Right lobe of liver (tissue), 4 donors: ENCODE measurements at regions not wholly inside any gene's neighbourhood (a gene's known extent, or its start where the extent isn't known, plus 50 kb on each side); places are given as distances from the start of the nearest gene placed in this dataset.

Experiments
- POLR2A ChIP-seq: fragments of 450-650 bp; IDR thresholded peaks from one replicate; pipeline ENCODE4 v1.6.1; 2017; ENCODE audit warnings: antibody characterized with exemption, mild to moderate bottlenecking
- TF ChIP-seq, protein P1 (sequence below), 4 donors: fragments of 200-600 bp in 3 of 4; fragments of 450-650 bp in 1 of 4; IDR thresholded peaks; one replicate each; pipeline versions ENCODE4 v1.5.1 to v1.8.0; 2016 to 2022; ENCODE audit warnings: antibody characterized with exemption in 4 of 4, mild to moderate bottlenecking in 2 of 4
- donor health status: DM: no; HTN: no; CAD: no.
- donor health status: DM: no; HTN: no; CAD: no.
- donor health status: DM: no; HTN: yes; CAD: no.

GRCh38 chr4:152072906-152073305, 312.1 kb upstream of the GATB start:
- TF ChIP-seq, protein P1, sequence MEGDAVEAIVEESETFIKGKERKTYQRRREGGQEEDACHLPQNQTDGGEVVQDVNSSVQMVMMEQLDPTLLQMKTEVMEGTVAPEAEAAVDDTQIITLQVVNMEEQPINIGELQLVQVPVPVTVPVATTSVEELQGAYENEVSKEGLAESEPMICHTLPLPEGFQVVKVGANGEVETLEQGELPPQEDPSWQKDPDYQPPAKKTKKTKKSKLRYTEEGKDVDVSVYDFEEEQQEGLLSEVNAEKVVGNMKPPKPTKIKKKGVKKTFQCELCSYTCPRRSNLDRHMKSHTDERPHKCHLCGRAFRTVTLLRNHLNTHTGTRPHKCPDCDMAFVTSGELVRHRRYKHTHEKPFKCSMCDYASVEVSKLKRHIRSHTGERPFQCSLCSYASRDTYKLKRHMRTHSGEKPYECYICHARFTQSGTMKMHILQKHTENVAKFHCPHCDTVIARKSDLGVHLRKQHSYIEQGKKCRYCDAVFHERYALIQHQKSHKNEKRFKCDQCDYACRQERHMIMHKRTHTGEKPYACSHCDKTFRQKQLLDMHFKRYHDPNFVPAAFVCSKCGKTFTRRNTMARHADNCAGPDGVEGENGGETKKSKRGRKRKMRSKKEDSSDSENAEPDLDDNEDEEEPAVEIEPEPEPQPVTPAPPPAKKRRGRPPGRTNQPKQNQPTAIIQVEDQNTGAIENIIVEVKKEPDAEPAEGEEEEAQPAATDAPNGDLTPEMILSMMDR (IDR thresholded peaks at IDR 0.05) = no peak
- no peak for TF ChIP-seq POLR2A
